ENCODE measurements at regions not wholly inside any gene's neighbourhood (a gene's known extent, or its start where the extent isn't known, plus 50 kb on each side); places are given as distances from the start of the nearest gene placed in this dataset.

- intact Hi-C loops (cut with micrococcal nuclease; ENCODE audit: unreplicated experiment), result no loop called here
Observed at GRCh38 chr6:146874278-146875018, 275.7 kb downstream of the ADGB start.

More at GRCh38 chr6:146874278-146875018, 275.7 kb downstream of the ADGB start:
- H3K9me3 ChIP-seq (replicated peaks; ENCODE audit: control insufficient read depth, insufficient read depth, low read length), result no peaks in the 10 kb centered on the region
- H3K27me3 ChIP-seq (replicated peaks in 1 of 2; ENCODE audit: control insufficient read depth in 2 of 2, insufficient read depth in 2 of 2, low read length in 1 of 2), result no peaks in the 10 kb centered on the region
- BruUV-seq (replicated peaks), result no TSS peak
- H4K20me1 ChIP-seq (ENCODE audit: control insufficient read depth, insufficient read depth), result no peaks in the 10 kb centered on the region
- in situ Hi-C loops (cut with MboI), result no loop called here
- H3K4me3 ChIP-seq, result no peak overlapping the region
- ChIA-PET CTCF (interaction anchor here (1.0 kb wide), 1 partner anchor 18 kb away, joined by 4 read pairs; no protein-coding TSS in a partner anchor), SMC1A (ENCODE audit: uncharacterized antibody, unreplicated experiment) (no interaction called here), RAD21 (ENCODE audit: unreplicated experiment) (no interaction called here), POLR2A (no interaction called here)
- FAIRE-seq (no peak), ATAC-seq (no peak), DNase-seq (ENCODE audit: low read depth, low spot score) (no peak)
- H3K4me1 ChIP-seq (ENCODE audit: control insufficient read depth, insufficient read depth, low read length), result no peaks in the 10 kb centered on the region
- WGBS (ENCODE audit: insufficient coverage, insufficient replicate concordance, low lambda C conversion rate, missing lambda C conversion rate), result 64% methylated on average over 4 of the region's 4 CpGs
- H2AFZ ChIP-seq (ENCODE audit: control insufficient read depth, low read depth, low read length), result no peak overlapping the region
- TF ChIP-seq NR2F1 (conservative IDR thresholded peaks at IDR 0.05) (no peak), SMARCA5 (IDR thresholded peaks at IDR 0.05) (no peak), CTCF (IDR thresholded peaks at IDR 0.05 in 2 of 3, conservative IDR thresholded peaks at IDR 0.05 in 1 of 3; ENCODE audit: control insufficient read depth in 2 of 3, extremely low read depth in 1 of 3, insufficient read depth in 1 of 3, low read depth in 3 of 3, low read length in 3 of 3) (no peak)
- no peaks in the 10 kb centered on the region for H3K36me3 ChIP-seq (ENCODE audit: control insufficient read depth in 2 of 2, insufficient read depth in 2 of 2, low read length in 1 of 2)
- no peak overlapping the region for H3K9ac ChIP-seq (ENCODE audit: control insufficient read depth, insufficient read depth, low read length)
- no peak overlapping the region for H3K4me2 ChIP-seq (ENCODE audit: control insufficient read depth, insufficient read depth)
- H3K27ac ChIP-seq (ENCODE audit: control insufficient read depth, insufficient read depth), result no peak overlapping the region
- no peaks in the 10 kb centered on the region for H3K79me2 ChIP-seq (ENCODE audit: control insufficient read depth, insufficient read depth, low read length)

Data from GM12878 (cell line).